Renal pelvis (tissue), 1 donor: ENCODE measurements at regions not wholly inside any gene's neighbourhood (a gene's known extent, or its start where the extent isn't known, plus 50 kb on each side); places are given as distances from the start of the nearest gene placed in this dataset.
A peak's percentile ranks its signal among the peaks of the same experiment; 100 is the strongest.
"Not testable (repeated sequence)": the region's sequence is repeated elsewhere in the genome, so short reads cannot be mapped to it uniquely, and the experiment has no call there.

ENCODE experiments used
- DNase-seq: peaks from one replicate; pipeline ENCODE4 v3.0.0-alpha.2; 2013

- no peak for DNase-seq
These were observed 1981.9 kb upstream of the TENM3 start for GRCh38 chr4:180261346-180261745.

- no peak for DNase-seq
These were observed 1963.1 kb upstream of the TENM3 start for GRCh38 chr4:180280076-180280475.

GRCh38 chr4:180280726-180281297, 1962.4 kb upstream of the TENM3 start:
- peak; percentile 10 for DNase-seq

DNA sequence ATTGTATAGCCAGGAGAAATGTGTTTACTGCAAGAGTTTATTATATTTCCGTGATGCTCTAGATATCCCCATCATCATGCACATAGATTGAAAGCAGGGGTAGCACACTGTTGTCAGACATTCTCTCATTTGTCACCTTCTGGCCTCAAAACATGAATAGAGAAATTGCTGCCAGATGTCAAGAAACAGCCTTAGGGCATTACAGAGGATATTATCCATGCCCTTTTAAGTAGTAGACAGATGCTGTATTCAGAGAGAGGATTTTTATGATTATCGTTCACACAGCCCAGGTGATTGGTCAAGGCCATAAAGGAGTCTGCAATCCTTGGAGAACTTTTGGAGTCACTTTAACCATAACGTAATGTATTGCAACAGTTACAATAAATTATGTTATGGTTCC, 1961.5 kb upstream of the TENM3 start:
- DNase-seq, result no peak

DNA sequence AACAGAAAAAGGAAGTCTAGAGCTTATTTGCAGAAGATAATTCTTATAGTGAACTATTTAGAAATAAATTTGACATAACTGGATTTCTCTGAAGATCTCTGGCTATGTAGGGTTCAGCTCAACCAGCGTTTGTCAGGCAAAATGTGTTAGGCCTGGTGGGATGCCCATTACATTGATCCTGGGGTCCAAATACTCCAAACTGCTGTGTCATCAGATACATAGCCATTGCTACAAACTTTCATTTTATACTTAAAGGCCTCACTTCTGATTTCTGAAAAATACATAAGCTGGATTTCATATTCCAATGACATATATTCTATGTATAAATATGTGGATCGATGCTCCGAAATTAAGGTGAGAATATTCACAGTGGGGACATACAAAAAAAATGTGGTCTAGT, 1958.9 kb upstream of the TENM3 start:
- no peak for DNase-seq

- DNase-seq, result no peak
These were observed 1957.4 kb upstream of the TENM3 start for GRCh38 chr4:180285796-180286195.

DNA sequence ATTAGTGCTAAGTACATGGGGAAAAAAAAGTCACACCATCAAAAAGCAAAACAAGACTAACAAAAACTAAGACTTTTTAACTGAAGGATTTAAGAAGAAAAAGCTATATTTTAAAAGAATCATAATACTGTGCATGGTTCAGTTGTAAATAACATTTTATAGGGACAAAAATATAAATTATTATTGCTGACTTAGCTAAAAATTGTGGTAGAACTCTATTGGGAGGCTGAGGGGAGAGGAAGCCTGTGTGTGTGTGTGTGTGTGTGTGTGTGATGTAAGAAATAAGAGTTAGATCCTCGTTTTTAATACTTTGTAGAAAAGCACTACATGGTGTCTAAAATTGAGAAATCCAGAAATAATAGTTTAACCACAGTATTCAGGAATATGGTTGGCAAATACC, 1950.9 kb upstream of the TENM3 start:
- DNase-seq, result no peak

GRCh38 chr4:180296036-180296599, 1947.1 kb upstream of the TENM3 start:
- no peak for DNase-seq

GRCh38 chr4:180304321-180304720, 1938.9 kb upstream of the TENM3 start:
- no peak for DNase-seq

- no peak for DNase-seq
These were observed 1932.6 kb upstream of the TENM3 start for GRCh38 chr4:180310616-180311015.

DNA sequence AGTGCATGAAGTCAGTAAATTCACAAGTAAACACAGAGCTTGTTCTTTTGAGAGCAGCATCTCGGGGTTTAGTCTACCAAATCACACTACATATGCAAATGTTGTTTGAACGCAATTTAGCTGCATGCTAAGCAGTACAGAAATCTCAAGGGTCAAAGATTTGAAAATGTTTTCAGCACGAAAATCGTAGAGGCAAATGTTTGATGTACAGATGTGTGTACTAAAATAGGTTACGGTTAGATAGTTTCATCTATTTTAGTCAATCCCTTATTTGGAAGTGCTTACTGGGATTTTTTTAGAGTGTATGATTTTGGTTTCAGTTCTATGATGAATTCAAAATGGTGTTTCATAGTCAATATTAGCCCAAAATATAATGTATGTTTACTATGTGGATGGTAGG, 1928.2 kb upstream of the TENM3 start:
- DNase-seq, result no peak

DNA sequence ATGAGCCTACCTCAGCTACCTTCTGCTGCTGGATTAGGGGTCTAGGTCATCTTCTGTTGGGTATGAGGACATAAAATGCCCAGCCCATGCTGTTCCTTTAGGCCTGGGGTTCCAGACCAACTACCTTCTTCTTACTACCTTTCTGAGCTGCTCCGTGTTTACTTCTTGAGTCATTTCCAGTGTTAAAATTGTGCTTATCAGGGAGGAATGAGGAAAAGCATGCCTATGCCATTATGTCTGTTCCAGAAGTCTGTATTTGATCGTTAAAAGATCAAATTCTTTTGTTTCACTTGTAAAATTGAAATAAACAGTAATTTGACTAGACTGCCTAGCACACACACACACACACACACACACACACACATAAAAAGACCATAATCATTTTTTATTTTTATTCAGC, 1912.7 kb upstream of the TENM3 start:
- DNase-seq, result no peak

GRCh38 chr4:180333162-180333561, 1910.0 kb upstream of the TENM3 start:
- DNase-seq, result no peak

DNA sequence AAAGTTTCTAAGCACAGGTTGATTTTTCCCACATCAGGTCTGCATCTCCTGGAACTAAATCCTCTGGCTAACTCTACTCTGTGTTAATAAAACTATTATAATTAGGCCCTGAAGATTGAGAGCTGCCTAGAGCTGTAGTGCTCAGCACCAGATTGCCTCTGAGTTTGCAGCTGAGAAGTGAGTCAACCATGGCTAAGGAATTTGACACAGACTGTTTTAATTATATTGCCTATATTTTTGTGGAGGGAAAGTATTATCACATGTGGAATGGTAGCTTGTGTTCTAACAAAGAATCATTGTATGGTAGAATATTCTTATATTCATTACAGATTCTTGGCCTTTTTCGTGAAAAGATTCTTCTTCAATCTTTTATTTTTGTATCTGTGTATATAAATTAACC, 1907.6 kb upstream of the TENM3 start:
- no peak for DNase-seq

DNA sequence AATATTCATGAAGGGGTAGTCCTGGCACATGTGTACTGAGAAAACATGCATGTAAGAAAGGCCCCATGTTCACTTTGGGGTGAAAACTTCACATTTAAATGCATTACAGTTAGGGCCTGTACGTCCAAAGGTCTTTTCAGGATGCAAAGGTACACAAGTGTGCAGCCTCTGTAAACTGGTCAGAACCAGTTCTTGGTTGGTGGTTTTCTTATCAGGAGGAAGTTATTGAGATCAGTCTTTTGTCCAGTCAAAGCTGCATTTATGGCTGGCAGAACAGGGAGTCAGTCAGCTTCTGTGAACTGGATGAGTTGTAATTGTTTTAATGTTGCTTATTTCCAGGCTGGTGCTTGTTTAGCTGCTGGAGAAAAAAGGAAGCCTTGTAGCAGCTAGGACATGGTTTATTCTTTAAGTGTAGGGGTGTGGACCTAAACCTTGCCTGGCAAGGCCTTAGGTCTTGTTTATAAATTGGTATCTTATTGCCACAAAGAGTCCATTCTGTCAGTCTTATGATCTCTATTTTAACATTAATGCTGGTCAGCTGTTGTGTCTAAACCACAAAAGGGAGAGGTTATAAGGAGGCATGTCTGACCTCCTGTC, 1906.6 kb upstream of the TENM3 start:
- no peak for DNase-seq

GRCh38 chr4:180341926-180342325, 1901.3 kb upstream of the TENM3 start:
- DNase-seq, result no peak

- no peak for DNase-seq
These were observed 1892.3 kb upstream of the TENM3 start for GRCh38 chr4:180350901-180351300.

DNA sequence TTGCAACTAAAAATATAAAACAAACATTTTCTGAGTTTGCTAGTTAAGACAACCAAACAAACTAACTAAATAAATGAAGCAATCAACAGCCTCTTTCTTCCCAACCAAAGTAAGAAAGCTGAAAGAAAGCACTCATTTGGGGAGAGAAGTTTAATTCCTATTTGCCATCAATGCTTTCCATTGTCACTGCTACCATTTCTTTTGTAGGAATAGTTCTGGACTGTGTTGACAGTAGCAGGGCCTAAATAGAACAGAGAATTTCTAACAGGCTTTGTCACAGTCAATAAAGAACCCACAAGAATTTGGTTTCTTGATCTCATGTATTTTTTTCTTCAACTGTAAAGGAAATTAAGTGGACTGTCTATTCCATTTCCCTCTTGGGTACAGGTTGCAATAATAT, 1886.4 kb upstream of the TENM3 start:
- no peak for DNase-seq

GRCh38 chr4:180360113-180360512, 1883.1 kb upstream of the TENM3 start:
- DNase-seq, result not testable (repeated sequence)

DNA sequence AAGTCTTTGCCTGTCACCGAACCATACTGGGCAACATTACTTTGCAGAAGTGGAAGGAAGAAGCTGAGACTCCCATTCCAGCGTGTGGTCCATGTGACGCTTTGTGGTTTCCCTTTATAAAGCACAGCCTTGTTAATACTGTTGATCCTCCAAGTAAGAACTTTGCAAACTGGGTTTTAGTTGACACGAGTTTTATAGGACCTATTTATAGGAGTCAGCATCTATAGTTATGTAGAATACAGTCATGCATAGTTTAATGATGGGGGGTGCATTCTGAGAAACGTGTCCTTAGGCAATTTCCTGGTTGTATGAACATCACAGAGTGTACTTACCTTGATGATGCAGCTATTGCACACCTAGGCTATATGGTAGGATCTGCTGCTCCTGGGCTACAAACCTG, 1879.4 kb upstream of the TENM3 start:
- no peak for DNase-seq

- no peak for DNase-seq
These were observed 1870.5 kb upstream of the TENM3 start for GRCh38 chr4:180372691-180373090.

GRCh38 chr4:180377741-180378140, 1865.5 kb upstream of the TENM3 start:
- DNase-seq, result no peak

GRCh38 chr4:180380733-180381132, 1862.5 kb upstream of the TENM3 start:
- no peak for DNase-seq

GRCh38 chr4:180391613-180392012, 1851.6 kb upstream of the TENM3 start:
- DNase-seq, result no peak
